ENCODE measurements at regions not wholly inside any gene's neighbourhood (a gene's known extent, or its start where the extent isn't known, plus 50 kb on each side); places are given as distances from the start of the nearest gene placed in this dataset.
A peak's percentile ranks its signal among the peaks of the same experiment; 100 is the strongest.
"Not testable (repeated sequence)": the region's sequence is repeated elsewhere in the genome, so short reads cannot be mapped to it uniquely, and the experiment has no call there.

GRCh38 chr4:59780271-59780670, 1419.9 kb upstream of the ADGRL3 start:
- H2AK5ac ChIP-seq (ENCODE audit: low read depth, low read length); H3K9me3 ChIP-seq (ENCODE audit: insufficient read depth in 2 of 2, low read depth in 1 of 2, low read length in 1 of 2); H3K14ac ChIP-seq (ENCODE audit: insufficient read length); CTCF ChIA-PET (ENCODE audit: partially characterized antibody); H3K79me1 ChIP-seq (ENCODE audit: low read depth, low read length); H3K23me2 ChIP-seq (ENCODE audit: low read depth, low read length); H2BK20ac ChIP-seq (ENCODE audit: low read length); H3K9ac ChIP-seq (replicated peaks in 1 of 4; ENCODE audit: extremely low read depth in 1 of 4, low read depth in 3 of 4, low read length in 3 of 4); H2BK12ac ChIP-seq (ENCODE audit: low read depth, low read length); H2BK5ac ChIP-seq (ENCODE audit: low read depth, low read length); H3K18ac ChIP-seq (ENCODE audit: extremely low read depth, low read length); POLR2A ChIA-PET (ENCODE audit: partially characterized antibody); FAIRE-seq; H3K27me3 ChIP-seq (replicated peaks in 1 of 4; ENCODE audit: control insufficient read depth in 3 of 4, extremely low read depth in 1 of 4, insufficient read depth in 3 of 4, low read length in 3 of 4); H3K36me3 ChIP-seq (ENCODE audit: control insufficient read depth in 2 of 4, insufficient read depth in 4 of 4, low read length in 3 of 4); H3K4me3 ChIP-seq (ENCODE audit: extremely low read depth in 1 of 4, insufficient read depth in 2 of 4, low read depth in 3 of 4, low read length in 4 of 4); H4K91ac ChIP-seq (replicated peaks; ENCODE audit: insufficient read length, low read length); H3K23ac ChIP-seq (ENCODE audit: insufficient read length); H3K4me2 ChIP-seq (ENCODE audit: insufficient read depth in 1 of 2, low read depth in 2 of 2, low read length in 2 of 2); H3K27ac ChIP-seq (ENCODE audit: low read depth, low read length); H4K20me1 ChIP-seq (replicated peaks in 1 of 2; ENCODE audit: control insufficient read depth in 1 of 2, insufficient read depth in 2 of 2, low read length in 2 of 2); H3K4me1 ChIP-seq (replicated peaks in 1 of 4; ENCODE audit: control insufficient read depth in 3 of 4, insufficient read depth in 4 of 4, low read length in 3 of 4); H3K79me2 ChIP-seq (ENCODE audit: control insufficient read depth in 1 of 2, insufficient read depth in 2 of 2, low read length in 2 of 2); H3K4ac ChIP-seq (replicated peaks; ENCODE audit: insufficient read length, low read depth, low read length); H2BK15ac ChIP-seq (ENCODE audit: low read length); H3K56ac ChIP-seq (replicated peaks; ENCODE audit: insufficient read length, low read depth, low read length); H4K5ac ChIP-seq (ENCODE audit: insufficient read length, low read depth, low read length); H2BK120ac ChIP-seq (replicated peaks; ENCODE audit: low read depth, low read length): not testable (repeated sequence)
- peak in 1 of 2 experiments; percentile 42 for DNase-seq (ENCODE audit: low read depth in 1 of 2, low spot score in 2 of 2)
- Histone ChIP-seq H4K8ac (ENCODE audit: extremely low read depth, insufficient read depth, low read length) (peak overlapping the region; percentile 72; the same call in 1 of the 2 replicates), H2AFZ (ENCODE audit: low read length) (peak overlapping the region; percentile 96)
- 77% methylated on average over 3 of the region's 3 CpGs; no CpG with 5 or more reads in 1 of the 2 experiments for WGBS, 2 experiments (ENCODE audit: extremely low coverage in 1 of 2, insufficient coverage in 1 of 2, insufficient read length in 1 of 2, insufficient replicate concordance in 2 of 2, low coverage in 1 of 2, low lambda C conversion rate in 2 of 2, missing lambda C conversion rate in 1 of 2)
